NCI-H2171 treated with DMSO at 0.1 percent for 48 hours (cell line): ENCODE measurements at regions not wholly inside any gene's neighbourhood (a gene's known extent, or its start where the extent isn't known, plus 50 kb on each side); places are given as distances from the start of the nearest gene placed in this dataset.
"Not testable (repeated sequence)": the region's sequence is repeated elsewhere in the genome, so short reads cannot be mapped to it uniquely, and the experiment has no call there.

Experiments used
- DNase-seq: peaks from one replicate; lab custom pipeline; 2025; lab: John Stamatoyannopoulos, UW

GRCh38 chr10:29788113-29788512 lies 153.3 kb upstream of the SVIL start:
- DNase-seq: no peak

- DNase-seq: no peak
Observed at GRCh38 chr10:29785701-29786100, 150.9 kb upstream of the SVIL start.

GRCh38 chr10:29784175-29784773 lies 149.5 kb upstream of the SVIL start:
- no peak for DNase-seq

GRCh38 chr10:29783201-29783947 lies 148.6 kb upstream of the SVIL start:
- DNase-seq: no peak

- no peak for DNase-seq
Observed at GRCh38 chr10:29780639-29781038, 145.9 kb upstream of the SVIL start.

GRCh38 chr10:29780096-29780495 lies 145.3 kb upstream of the SVIL start:
- DNase-seq: no peak

GRCh38 chr10:29776246-29776645 lies 141.5 kb upstream of the SVIL start:
- no peak for DNase-seq

- DNase-seq: no peak
Observed at GRCh38 chr10:29774475-29774874, 139.7 kb upstream of the SVIL start.

GRCh38 chr10:29773675-29774091 lies 138.9 kb upstream of the SVIL start:
- DNase-seq: no peak

- DNase-seq: no peak
Observed at GRCh38 chr10:29772403-29772802, 137.6 kb upstream of the SVIL start.

- DNase-seq: no peak
Observed at GRCh38 chr10:29771376-29771775, 136.6 kb upstream of the SVIL start.

- DNase-seq: not testable (repeated sequence)
Observed at GRCh38 chr10:29769277-29769676, 134.5 kb upstream of the SVIL start.

- DNase-seq: no peak
Observed at GRCh38 chr10:29767968-29768367, 133.2 kb upstream of the SVIL start.

- no peak for DNase-seq
Observed at GRCh38 chr10:29766753-29767152, 132.0 kb upstream of the SVIL start.

GRCh38 chr10:29765330-29765729 lies 130.6 kb upstream of the SVIL start:
- no peak for DNase-seq

- DNase-seq: no peak
Observed at GRCh38 chr10:29763396-29763795, 128.6 kb upstream of the SVIL start.

- peak; percentile 16 for DNase-seq
Observed at GRCh38 chr10:29761916-29762315, 127.1 kb upstream of the SVIL start.

- DNase-seq: no peak
Observed at GRCh38 chr10:29760138-29760900, 125.5 kb upstream of the SVIL start.

- DNase-seq: no peak
Observed at GRCh38 chr10:29757551-29758297, 123.0 kb upstream of the SVIL start.

GRCh38 chr10:29756451-29756850 lies 121.7 kb upstream of the SVIL start:
- no peak for DNase-seq

GRCh38 chr10:29753283-29753682 lies 118.5 kb upstream of the SVIL start:
- no peak for DNase-seq

- no peak for DNase-seq
Observed at GRCh38 chr10:29751684-29752083, 116.9 kb upstream of the SVIL start.
